ENCODE measurements at regions not wholly inside any gene's neighbourhood (a gene's known extent, or its start where the extent isn't known, plus 50 kb on each side); places are given as distances from the start of the nearest gene placed in this dataset.

DNA sequence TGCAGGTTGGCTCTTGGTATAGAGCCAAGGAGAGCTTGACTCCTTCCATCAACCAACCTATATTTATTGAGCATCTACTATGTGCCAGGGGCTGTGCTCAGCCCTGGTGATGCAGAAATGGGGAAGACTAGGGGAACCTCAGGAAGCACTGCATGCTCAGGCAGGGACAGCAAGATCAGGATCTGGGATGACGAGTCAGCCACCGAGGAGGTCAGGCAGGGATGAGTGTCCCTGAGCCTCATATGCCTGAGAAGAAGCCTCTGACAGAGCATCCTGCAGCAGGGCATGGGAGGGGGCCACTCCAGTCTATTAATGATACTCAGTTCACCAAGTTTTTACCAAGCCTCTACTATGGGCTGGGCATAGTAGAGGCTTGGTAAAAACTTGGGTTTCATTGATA, 158.1 kb downstream of the KATNAL1 start:
- TF ChIP-seq, protein P1, sequence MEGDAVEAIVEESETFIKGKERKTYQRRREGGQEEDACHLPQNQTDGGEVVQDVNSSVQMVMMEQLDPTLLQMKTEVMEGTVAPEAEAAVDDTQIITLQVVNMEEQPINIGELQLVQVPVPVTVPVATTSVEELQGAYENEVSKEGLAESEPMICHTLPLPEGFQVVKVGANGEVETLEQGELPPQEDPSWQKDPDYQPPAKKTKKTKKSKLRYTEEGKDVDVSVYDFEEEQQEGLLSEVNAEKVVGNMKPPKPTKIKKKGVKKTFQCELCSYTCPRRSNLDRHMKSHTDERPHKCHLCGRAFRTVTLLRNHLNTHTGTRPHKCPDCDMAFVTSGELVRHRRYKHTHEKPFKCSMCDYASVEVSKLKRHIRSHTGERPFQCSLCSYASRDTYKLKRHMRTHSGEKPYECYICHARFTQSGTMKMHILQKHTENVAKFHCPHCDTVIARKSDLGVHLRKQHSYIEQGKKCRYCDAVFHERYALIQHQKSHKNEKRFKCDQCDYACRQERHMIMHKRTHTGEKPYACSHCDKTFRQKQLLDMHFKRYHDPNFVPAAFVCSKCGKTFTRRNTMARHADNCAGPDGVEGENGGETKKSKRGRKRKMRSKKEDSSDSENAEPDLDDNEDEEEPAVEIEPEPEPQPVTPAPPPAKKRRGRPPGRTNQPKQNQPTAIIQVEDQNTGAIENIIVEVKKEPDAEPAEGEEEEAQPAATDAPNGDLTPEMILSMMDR (IDR thresholded peaks at IDR 0.05): no peak
- TF ChIP-seq POLR2AphosphoS5 (IDR thresholded peaks at IDR 0.05; ENCODE audit: low read depth, low read length) (no peak), TCF7L2 (IDR thresholded peaks at IDR 0.05; ENCODE audit: low read depth, low read length) (no peak)
